ENCODE measurements at regions not wholly inside any gene's neighbourhood (a gene's known extent, or its start where the extent isn't known, plus 50 kb on each side); places are given as distances from the start of the nearest gene placed in this dataset.

- no peak for TF ChIP-seq ZNF609 (CRISPR knock-in tag; IDR thresholded peaks at IDR 0.05; ENCODE audit: borderline replicate concordance)
These were observed 178.0 kb upstream of the E2F7 start (continued) for GRCh38 chr12:77243345-77243744.

GRCh38 chr12:77239617-77240016 lies 174.2 kb upstream of the E2F7 start:
- Histone ChIP-seq H3K4me3 (no peak overlapping the region), H3K27me3 (ENCODE audit: control insufficient read depth in 2 of 2, insufficient read depth in 2 of 2, low read length in 2 of 2) (no peaks in the 10 kb centered on the region), H4K20me1 (replicated peaks; ENCODE audit: control insufficient read depth, insufficient read depth, low read length) (no peaks in the 10 kb centered on the region), H3K9me1 (ENCODE audit: control insufficient read depth, insufficient read depth, low read length) (no peaks in the 10 kb centered on the region), H3K27ac (ENCODE audit: extremely low read depth, low read depth, low read length) (no peak overlapping the region), H3K4me1 (replicated peaks in 1 of 2; ENCODE audit: control insufficient read depth in 2 of 2, insufficient read depth in 2 of 2, low read length in 2 of 2) (no peaks in the 10 kb centered on the region), H3K9ac (ENCODE audit: insufficient read depth in 1 of 2, low read depth in 2 of 2, low read length in 2 of 2) (no peak overlapping the region), H3K4me2 (ENCODE audit: insufficient read depth, low read length) (no peak overlapping the region), H3K9me3 (replicated peaks; ENCODE audit: control insufficient read depth, insufficient read depth, low read depth, low read length) (no peaks in the 10 kb centered on the region), H2AFZ (ENCODE audit: low read depth, low read length) (no peak overlapping the region), H3K79me2 (ENCODE audit: control insufficient read depth, insufficient read depth, low read length) (no peaks in the 10 kb centered on the region), H3K36me3 (ENCODE audit: control insufficient read depth, insufficient read depth, low read length) (no peaks in the 10 kb centered on the region)
- DNase-seq (ENCODE audit: extremely low read depth in 1 of 4, low spot score in 3 of 4) (no peak), FAIRE-seq (no peak), ATAC-seq (no peak)
- BruUV-seq (replicated peaks) = no TSS peak
- 8% methylated on average over 1 of the region's 1 CpG for WGBS (ENCODE audit: insufficient coverage, low coverage, missing lambda C conversion rate)
- ChIA-PET CTCF (ENCODE audit: low intra/inter-chr PET ratio) (no interaction called here), POLR2A (no interaction called here)
- in situ Hi-C loops (cut with MboI) = no loop called here
- intact Hi-C loops (cut with micrococcal nuclease) = no loop called here
- no peak for TF ChIP-seq BMI1 (IDR thresholded peaks at IDR 0.05; ENCODE audit: low read length)
- no peak for TF ChIP-seq SMAD4 (CRISPR knock-in tag; conservative IDR thresholded peaks at IDR 0.05)
- no peak for TF ChIP-seq LEF1 (IDR thresholded peaks at IDR 0.05)
- no peak for TF ChIP-seq TAL1 (IDR thresholded peaks at IDR 0.05)
- no peak for TF ChIP-seq BRF1 (IDR thresholded peaks at IDR 0.05; ENCODE audit: borderline replicate concordance, extremely low read depth, insufficient read length)
- TF ChIP-seq ZNF609 (CRISPR knock-in tag; IDR thresholded peaks at IDR 0.05; ENCODE audit: borderline replicate concordance) = no peak
- TF ChIP-seq ZBTB2 (IDR thresholded peaks at IDR 0.05) = no peak
- TF ChIP-seq ZNF764 (CRISPR knock-in tag; IDR thresholded peaks at IDR 0.05; ENCODE audit: low read depth) = no peak
